ENCODE measurements at regions not wholly inside any gene's neighbourhood (a gene's known extent, or its start where the extent isn't known, plus 50 kb on each side); places are given as distances from the start of the nearest gene placed in this dataset.

DNA sequence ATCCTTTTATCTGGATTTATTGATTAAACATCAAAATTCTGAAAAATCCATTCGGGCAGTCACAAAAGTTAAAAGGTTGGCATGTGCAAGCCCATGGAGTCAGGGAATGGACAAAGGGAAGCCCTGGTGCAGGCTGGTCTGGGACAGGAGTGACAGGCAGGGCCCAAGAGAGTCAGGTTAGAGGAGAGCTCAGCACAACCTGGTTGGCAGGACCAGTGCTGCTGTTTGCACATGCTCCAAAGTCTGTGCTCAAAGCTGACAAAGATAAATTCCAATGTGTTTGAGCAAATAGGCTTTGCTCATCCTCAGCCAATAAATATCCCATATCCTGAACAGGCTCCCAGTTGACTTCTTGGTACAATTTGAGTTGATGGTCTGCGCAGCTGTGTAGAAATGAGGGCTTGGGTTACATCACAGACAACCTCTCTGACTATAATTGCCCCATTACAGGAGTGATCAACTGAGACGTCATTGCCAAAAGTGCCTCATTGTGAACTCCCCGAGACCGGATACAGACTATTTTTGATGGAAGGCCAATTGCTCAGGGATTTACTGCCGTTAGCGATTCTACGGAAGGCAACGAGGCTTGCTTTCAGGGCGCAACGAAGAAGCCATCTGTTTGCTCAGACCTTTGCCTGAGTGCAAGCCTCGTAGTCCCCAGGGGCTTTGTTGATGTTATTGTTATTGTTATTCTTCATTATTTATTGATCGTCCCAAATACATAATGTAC, 1008.1 kb upstream of the TENM3 start:
- H3K36me3 ChIP-seq (ENCODE audit: control insufficient read depth, insufficient read depth, low read length): no peaks in the 10 kb centered on the region
- H3K14ac ChIP-seq (replicated peaks; ENCODE audit: low read depth, low read length): no peak overlapping the region
- ChIA-PET CTCF (no interaction called here), POLR2A (ENCODE audit: unreplicated experiment) (no interaction called here)
- H3K9ac ChIP-seq (ENCODE audit: low read depth, low read length): no peak overlapping the region
- no peaks in the 10 kb centered on the region for H3K27me3 ChIP-seq (ENCODE audit: control insufficient read depth, insufficient read depth, low read length)
- H4K8ac ChIP-seq (ENCODE audit: low read depth in 2 of 2, low read length in 2 of 2): no peak overlapping the region
- H3K4me2 ChIP-seq (ENCODE audit: low read depth, low read length): no peak overlapping the region
- H3K18ac ChIP-seq (ENCODE audit: low read depth, low read length): no peak overlapping the region
- no peak overlapping the region for H3K27ac ChIP-seq (ENCODE audit: insufficient read depth, low read length)
- BruUV-seq (replicated peaks): no TSS peak
- TF ChIP-seq, protein P1, sequence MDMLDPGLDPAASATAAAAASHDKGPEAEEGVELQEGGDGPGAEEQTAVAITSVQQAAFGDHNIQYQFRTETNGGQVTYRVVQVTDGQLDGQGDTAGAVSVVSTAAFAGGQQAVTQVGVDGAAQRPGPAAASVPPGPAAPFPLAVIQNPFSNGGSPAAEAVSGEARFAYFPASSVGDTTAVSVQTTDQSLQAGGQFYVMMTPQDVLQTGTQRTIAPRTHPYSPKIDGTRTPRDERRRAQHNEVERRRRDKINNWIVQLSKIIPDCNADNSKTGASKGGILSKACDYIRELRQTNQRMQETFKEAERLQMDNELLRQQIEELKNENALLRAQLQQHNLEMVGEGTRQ (IDR thresholded peaks at IDR 0.05; ENCODE audit: low read depth, low read length): no peak
- TF ChIP-seq NFE2L2 (IDR thresholded peaks at IDR 0.05; ENCODE audit: low read depth, low read length): no peak
- TF ChIP-seq FOS (IDR thresholded peaks at IDR 0.05; ENCODE audit: low read depth, low read length): no peak
- TF ChIP-seq MAFK (IDR thresholded peaks at IDR 0.05; ENCODE audit: low read depth, low read length): no peak
- TF ChIP-seq RAD21 (IDR thresholded peaks at IDR 0.05; ENCODE audit: low read length): no peak
- no peak for TF ChIP-seq CHD1 (IDR thresholded peaks at IDR 0.05; ENCODE audit: low read depth, low read length)
- TF ChIP-seq MXI1 (IDR thresholded peaks at IDR 0.05; ENCODE audit: borderline replicate concordance, low read depth, low read length): no peak
- no peak for TF ChIP-seq RFX5 (IDR thresholded peaks at IDR 0.05; ENCODE audit: low read depth, low read length)
- no peak for TF ChIP-seq RCOR1 (IDR thresholded peaks at IDR 0.05; ENCODE audit: insufficient replicate concordance, low read length)
- TF ChIP-seq, protein P2, sequence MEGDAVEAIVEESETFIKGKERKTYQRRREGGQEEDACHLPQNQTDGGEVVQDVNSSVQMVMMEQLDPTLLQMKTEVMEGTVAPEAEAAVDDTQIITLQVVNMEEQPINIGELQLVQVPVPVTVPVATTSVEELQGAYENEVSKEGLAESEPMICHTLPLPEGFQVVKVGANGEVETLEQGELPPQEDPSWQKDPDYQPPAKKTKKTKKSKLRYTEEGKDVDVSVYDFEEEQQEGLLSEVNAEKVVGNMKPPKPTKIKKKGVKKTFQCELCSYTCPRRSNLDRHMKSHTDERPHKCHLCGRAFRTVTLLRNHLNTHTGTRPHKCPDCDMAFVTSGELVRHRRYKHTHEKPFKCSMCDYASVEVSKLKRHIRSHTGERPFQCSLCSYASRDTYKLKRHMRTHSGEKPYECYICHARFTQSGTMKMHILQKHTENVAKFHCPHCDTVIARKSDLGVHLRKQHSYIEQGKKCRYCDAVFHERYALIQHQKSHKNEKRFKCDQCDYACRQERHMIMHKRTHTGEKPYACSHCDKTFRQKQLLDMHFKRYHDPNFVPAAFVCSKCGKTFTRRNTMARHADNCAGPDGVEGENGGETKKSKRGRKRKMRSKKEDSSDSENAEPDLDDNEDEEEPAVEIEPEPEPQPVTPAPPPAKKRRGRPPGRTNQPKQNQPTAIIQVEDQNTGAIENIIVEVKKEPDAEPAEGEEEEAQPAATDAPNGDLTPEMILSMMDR (conservative IDR thresholded peaks at IDR 0.05; ENCODE audit: low read depth, low read length): no peak
- TF ChIP-seq POLR2A (IDR thresholded peaks at IDR 0.05; ENCODE audit: low read depth, low read length): no peak
- no peak for TF ChIP-seq BHLHE40 (IDR thresholded peaks at IDR 0.05; ENCODE audit: low read depth, low read length)
- no peak for TF ChIP-seq MAZ (IDR thresholded peaks at IDR 0.05; ENCODE audit: borderline replicate concordance, low read depth, low read length)
- no peak for TF ChIP-seq CEBPB (IDR thresholded peaks at IDR 0.05; ENCODE audit: low read depth, low read length)
- TF ChIP-seq, protein P3, sequence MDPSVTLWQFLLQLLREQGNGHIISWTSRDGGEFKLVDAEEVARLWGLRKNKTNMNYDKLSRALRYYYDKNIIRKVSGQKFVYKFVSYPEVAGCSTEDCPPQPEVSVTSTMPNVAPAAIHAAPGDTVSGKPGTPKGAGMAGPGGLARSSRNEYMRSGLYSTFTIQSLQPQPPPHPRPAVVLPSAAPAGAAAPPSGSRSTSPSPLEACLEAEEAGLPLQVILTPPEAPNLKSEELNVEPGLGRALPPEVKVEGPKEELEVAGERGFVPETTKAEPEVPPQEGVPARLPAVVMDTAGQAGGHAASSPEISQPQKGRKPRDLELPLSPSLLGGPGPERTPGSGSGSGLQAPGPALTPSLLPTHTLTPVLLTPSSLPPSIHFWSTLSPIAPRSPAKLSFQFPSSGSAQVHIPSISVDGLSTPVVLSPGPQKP (IDR thresholded peaks at IDR 0.05; ENCODE audit: borderline replicate concordance, low read depth, low read length): no peak
- no peak for TF ChIP-seq SMC3 (IDR thresholded peaks at IDR 0.05; ENCODE audit: low read depth, low read length)
- H2BK5ac ChIP-seq (ENCODE audit: low read depth, low read length, poor library complexity, severe bottlenecking): no peak overlapping the region
- no peaks in the 10 kb centered on the region; the same call in 1 of the 2 replicates for H3K9me3 ChIP-seq (ENCODE audit: control insufficient read depth, insufficient read depth, low read length)
- no peak overlapping the region for H3K4ac ChIP-seq (ENCODE audit: low read depth, low read length)
- no peak overlapping the region for H4K91ac ChIP-seq (ENCODE audit: insufficient read depth, low read depth, low read length)
- in situ Hi-C loops (cut with MboI; ENCODE audit: low sequenced_read_pairs) (no loop called here), dilution Hi-C loops (cut with HindIII; ENCODE audit: low sequenced_read_pairs, unreplicated experiment) (no loop called here), intact Hi-C loops (cut with micrococcal nuclease) (no loop called here)
- no peak overlapping the region for H2AK5ac ChIP-seq (ENCODE audit: low read depth, low read length)
- H2AFZ ChIP-seq (replicated peaks; ENCODE audit: low read length, poor library complexity): no peak overlapping the region
- no peak for DNase-seq
- H3K4me1 ChIP-seq (ENCODE audit: control insufficient read depth, insufficient read depth, low read length): no peaks in the 10 kb centered on the region
- no peak for ATAC-seq (ENCODE audit: low read depth)
- H2BK20ac ChIP-seq (ENCODE audit: low read depth, low read length): no peak overlapping the region
- no peaks in the 10 kb centered on the region for H3K9me1 ChIP-seq (ENCODE audit: insufficient read depth, low read length)
- H2BK15ac ChIP-seq (ENCODE audit: low read depth, low read length): no peak overlapping the region
- no peak overlapping the region for H3K4me3 ChIP-seq (ENCODE audit: insufficient read depth, low read depth, low read length)
- H2BK120ac ChIP-seq (ENCODE audit: low read depth, low read length): no peak overlapping the region
- no peak overlapping the region for H3K23ac ChIP-seq (ENCODE audit: low read depth, low read length)
- 76% methylated on average over 5 of the region's 13 CpGs; no CpG with 5 or more reads in 1 of the 2 experiments for WGBS, 2 experiments (ENCODE audit: extremely low coverage in 2 of 2, insufficient read length in 1 of 2)
- H4K5ac ChIP-seq (ENCODE audit: low read depth, low read length): no peak overlapping the region
- H4K20me1 ChIP-seq (ENCODE audit: insufficient read depth, low read length): no peaks in the 10 kb centered on the region
- no peak overlapping the region for H3K56ac ChIP-seq (ENCODE audit: extremely low read depth, insufficient read depth, low read length)
- no peaks in the 10 kb centered on the region for H3K79me1 ChIP-seq (ENCODE audit: low read depth in 1 of 2, low read length in 2 of 2)
- H2AK9ac ChIP-seq (replicated peaks; ENCODE audit: low read depth, low read length, poor library complexity): no peak overlapping the region

Measured in IMR-90 (cell line).